ENCODE measurements at regions not wholly inside any gene's neighbourhood (a gene's known extent, or its start where the extent isn't known, plus 50 kb on each side); places are given as distances from the start of the nearest gene placed in this dataset.

DNA sequence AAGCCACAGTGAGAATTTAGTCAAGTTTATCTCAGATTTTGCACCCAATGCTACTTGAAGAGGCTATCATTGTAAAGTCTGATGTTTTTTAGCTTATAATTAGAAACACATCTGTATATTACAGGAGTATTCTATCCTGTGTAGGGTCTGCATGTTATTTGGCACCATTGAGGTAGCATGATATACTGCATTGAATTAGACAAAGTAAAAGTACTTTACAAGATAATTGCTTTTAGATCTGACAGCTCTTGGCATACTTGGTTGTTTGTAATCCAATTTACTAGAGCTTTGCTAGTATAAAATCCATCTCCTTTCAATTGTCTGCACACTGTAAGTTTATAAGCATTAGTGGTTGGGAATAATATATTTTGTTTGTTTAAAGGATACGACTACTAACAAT is 714.3 kb downstream of the ANKRD7 start:
- H3K27ac ChIP-seq (ENCODE audit: low read depth, low read length): no peak overlapping the region
- no peak for FAIRE-seq
- no peak overlapping the region for H3K27ac Mint-ChIP-seq (ENCODE audit: unreplicated experiment)
- H3K27me3 ChIP-seq (ENCODE audit: insufficient read depth, low read length): no peaks in the 10 kb centered on the region
- H3K9me3 Mint-ChIP-seq (ENCODE audit: unreplicated experiment): no peaks in the 10 kb centered on the region
- no peak overlapping the region for H3K4me3 Mint-ChIP-seq (ENCODE audit: unreplicated experiment)
- no peaks in the 10 kb centered on the region for H3K36me3 Mint-ChIP-seq (ENCODE audit: low read depth, unreplicated experiment)
- H2AFZ ChIP-seq (ENCODE audit: low read depth, low read length): no peak overlapping the region
- no peaks in the 10 kb centered on the region for H3K4me1 ChIP-seq (ENCODE audit: insufficient read depth, low read length)
- H3K36me3 ChIP-seq (ENCODE audit: insufficient read depth, low read length): no peaks in the 10 kb centered on the region
- H4K20me1 ChIP-seq (ENCODE audit: insufficient read depth, low read length): no peaks in the 10 kb centered on the region
- H3K79me2 ChIP-seq (ENCODE audit: insufficient read depth, low read length): no peaks in the 10 kb centered on the region
- no peak overlapping the region for H3K9ac ChIP-seq (ENCODE audit: low read length)
- no peaks in the 10 kb centered on the region for H3K9me3 ChIP-seq (ENCODE audit: insufficient read depth, low read depth, low read length)
- DNase-seq (ENCODE audit: low read depth): no peak
- H3K4me1 Mint-ChIP-seq (ENCODE audit: low read depth, unreplicated experiment): no peaks in the 10 kb centered on the region
- no peak overlapping the region for H3K4me3 ChIP-seq (ENCODE audit: insufficient read depth, low read depth, low read length)
- no peaks in the 10 kb centered on the region for H3K27me3 Mint-ChIP-seq (ENCODE audit: low read depth, unreplicated experiment)
- no peak overlapping the region for H3K4me2 ChIP-seq (ENCODE audit: low read length)
- no peak for TF ChIP-seq EZH2 (IDR thresholded peaks at IDR 0.05; ENCODE audit: insufficient read depth, low read length)
- TF ChIP-seq, protein P1, sequence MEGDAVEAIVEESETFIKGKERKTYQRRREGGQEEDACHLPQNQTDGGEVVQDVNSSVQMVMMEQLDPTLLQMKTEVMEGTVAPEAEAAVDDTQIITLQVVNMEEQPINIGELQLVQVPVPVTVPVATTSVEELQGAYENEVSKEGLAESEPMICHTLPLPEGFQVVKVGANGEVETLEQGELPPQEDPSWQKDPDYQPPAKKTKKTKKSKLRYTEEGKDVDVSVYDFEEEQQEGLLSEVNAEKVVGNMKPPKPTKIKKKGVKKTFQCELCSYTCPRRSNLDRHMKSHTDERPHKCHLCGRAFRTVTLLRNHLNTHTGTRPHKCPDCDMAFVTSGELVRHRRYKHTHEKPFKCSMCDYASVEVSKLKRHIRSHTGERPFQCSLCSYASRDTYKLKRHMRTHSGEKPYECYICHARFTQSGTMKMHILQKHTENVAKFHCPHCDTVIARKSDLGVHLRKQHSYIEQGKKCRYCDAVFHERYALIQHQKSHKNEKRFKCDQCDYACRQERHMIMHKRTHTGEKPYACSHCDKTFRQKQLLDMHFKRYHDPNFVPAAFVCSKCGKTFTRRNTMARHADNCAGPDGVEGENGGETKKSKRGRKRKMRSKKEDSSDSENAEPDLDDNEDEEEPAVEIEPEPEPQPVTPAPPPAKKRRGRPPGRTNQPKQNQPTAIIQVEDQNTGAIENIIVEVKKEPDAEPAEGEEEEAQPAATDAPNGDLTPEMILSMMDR (IDR thresholded peaks at IDR 0.05; ENCODE audit: insufficient read depth, low read depth, low read length): no peak

DNA sequence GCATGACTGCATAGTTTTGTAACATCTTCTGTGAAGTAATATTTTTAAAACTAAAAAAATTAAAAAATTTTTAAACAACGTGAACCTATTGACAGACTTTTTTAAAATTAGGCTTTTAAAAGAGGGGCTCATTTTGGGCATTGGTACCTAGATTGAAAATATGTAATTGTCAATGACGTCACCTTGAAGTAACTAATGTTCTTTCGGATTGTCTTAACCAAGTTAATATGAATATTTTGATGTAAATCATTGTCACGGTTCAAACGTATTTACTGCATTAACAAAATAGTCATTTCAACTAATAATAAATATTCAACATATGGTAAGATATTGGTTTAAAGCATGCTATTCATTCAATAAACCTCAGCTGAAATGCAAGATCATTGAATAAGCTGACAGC is 719.8 kb downstream of the ANKRD7 start:
- Histone ChIP-seq H3K4me1 (ENCODE audit: insufficient read depth, low read length) (no peaks in the 10 kb centered on the region), H2AFZ (ENCODE audit: low read depth, low read length) (no peak overlapping the region), H3K9me3 (ENCODE audit: insufficient read depth, low read depth, low read length) (no peaks in the 10 kb centered on the region), H3K27ac (ENCODE audit: low read depth, low read length) (no peak overlapping the region), H3K36me3 (ENCODE audit: insufficient read depth, low read length) (no peaks in the 10 kb centered on the region), H3K27me3 (ENCODE audit: insufficient read depth, low read length) (no peaks in the 10 kb centered on the region), H4K20me1 (ENCODE audit: insufficient read depth, low read length) (no peaks in the 10 kb centered on the region), H3K4me2 (ENCODE audit: low read length) (no peak overlapping the region), H3K79me2 (ENCODE audit: insufficient read depth, low read length) (no peaks in the 10 kb centered on the region), H3K9ac (ENCODE audit: low read length) (no peak overlapping the region), H3K4me3 (ENCODE audit: insufficient read depth, low read depth, low read length) (no peak overlapping the region)
- no peak overlapping the region for H3K4me3 Mint-ChIP-seq (ENCODE audit: unreplicated experiment)
- H3K9me3 Mint-ChIP-seq (ENCODE audit: unreplicated experiment): peaks cover 3% of the 10 kb centered on the region
- H3K36me3 Mint-ChIP-seq (ENCODE audit: low read depth, unreplicated experiment): no peaks in the 10 kb centered on the region
- H3K27ac Mint-ChIP-seq (ENCODE audit: unreplicated experiment): no peak overlapping the region
- DNase-seq (ENCODE audit: low read depth) (no peak), FAIRE-seq (no peak)
- no peaks in the 10 kb centered on the region for H3K4me1 Mint-ChIP-seq (ENCODE audit: low read depth, unreplicated experiment)
- no peaks in the 10 kb centered on the region for H3K27me3 Mint-ChIP-seq (ENCODE audit: low read depth, unreplicated experiment)
- TF ChIP-seq, protein P1 (IDR thresholded peaks at IDR 0.05; ENCODE audit: insufficient read depth, low read depth, low read length): no peak
- TF ChIP-seq EZH2 (IDR thresholded peaks at IDR 0.05; ENCODE audit: insufficient read depth, low read length): no peak

DNA sequence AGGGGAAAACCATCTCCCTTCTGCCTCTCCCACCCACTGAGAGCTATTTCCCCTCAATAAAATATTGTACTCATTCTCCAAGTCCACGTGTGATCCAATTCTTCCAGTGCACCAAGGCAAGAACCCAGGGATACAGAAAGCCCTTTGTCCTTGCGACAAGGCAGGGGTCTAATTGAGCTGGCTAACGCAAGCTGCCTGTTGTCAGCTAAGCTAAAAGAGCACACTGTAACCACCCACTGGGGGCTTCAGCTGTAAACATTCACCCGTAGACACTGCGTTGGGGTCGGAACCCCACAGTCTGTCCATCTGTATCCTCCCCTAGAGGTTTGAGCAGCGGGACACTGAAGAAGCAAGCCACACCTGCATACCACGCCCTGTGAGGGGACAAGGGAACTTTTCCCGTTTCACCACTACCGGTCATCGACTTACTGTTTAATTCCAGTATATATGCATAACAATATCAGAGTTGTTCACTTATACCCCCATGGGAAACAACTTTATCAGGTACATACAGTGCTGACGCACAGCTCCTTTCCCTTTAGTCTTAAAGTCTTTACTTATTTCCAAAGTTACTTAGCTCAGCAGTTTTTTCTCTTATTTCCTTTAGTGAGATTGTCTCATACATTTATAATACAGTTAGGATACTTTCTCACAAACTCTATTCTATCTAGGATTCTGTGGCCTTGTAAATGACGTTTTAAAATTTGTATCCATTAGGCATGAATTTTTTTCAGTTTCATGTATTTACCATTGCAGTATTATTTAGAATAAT is 721.6 kb downstream of the ANKRD7 start:
- FAIRE-seq (no peak), DNase-seq (ENCODE audit: low read depth) (no peak)
- no peaks in the 10 kb centered on the region for H3K79me2 ChIP-seq (ENCODE audit: insufficient read depth, low read length)
- H3K27me3 Mint-ChIP-seq (ENCODE audit: low read depth, unreplicated experiment): no peaks in the 10 kb centered on the region
- H3K4me2 ChIP-seq (ENCODE audit: low read length): no peak overlapping the region
- no peak overlapping the region for H3K4me3 ChIP-seq (ENCODE audit: insufficient read depth, low read depth, low read length)
- no peaks in the 10 kb centered on the region for H3K27me3 ChIP-seq (ENCODE audit: insufficient read depth, low read length)
- no peaks in the 10 kb centered on the region for H4K20me1 ChIP-seq (ENCODE audit: insufficient read depth, low read length)
- H3K36me3 ChIP-seq (ENCODE audit: insufficient read depth, low read length): no peaks in the 10 kb centered on the region
- no peaks in the 10 kb centered on the region for H3K36me3 Mint-ChIP-seq (ENCODE audit: low read depth, unreplicated experiment)
- peaks cover 6% of the 10 kb centered on the region for H3K9me3 Mint-ChIP-seq (ENCODE audit: unreplicated experiment)
- no peak overlapping the region for H3K9ac ChIP-seq (ENCODE audit: low read length)
- H3K27ac ChIP-seq (ENCODE audit: low read depth, low read length): no peak overlapping the region
- H3K4me1 ChIP-seq (ENCODE audit: insufficient read depth, low read length): no peaks in the 10 kb centered on the region
- no peak overlapping the region for H3K4me3 Mint-ChIP-seq (ENCODE audit: unreplicated experiment)
- peak overlapping the region; percentile 4 for H2AFZ ChIP-seq (ENCODE audit: low read depth, low read length)
- H3K9me3 ChIP-seq (ENCODE audit: insufficient read depth, low read depth, low read length): peaks cover 2% of the 10 kb centered on the region
- no peak for TF ChIP-seq EZH2 (IDR thresholded peaks at IDR 0.05; ENCODE audit: insufficient read depth, low read length)
- TF ChIP-seq, protein P1 (IDR thresholded peaks at IDR 0.05; ENCODE audit: insufficient read depth, low read depth, low read length): no peak
- H3K4me1 Mint-ChIP-seq (ENCODE audit: low read depth, unreplicated experiment): no peaks in the 10 kb centered on the region
- H3K27ac Mint-ChIP-seq (ENCODE audit: unreplicated experiment): no peak overlapping the region

Measured in astrocyte (in vitro differentiated cells and primary cell).